GM12878 (cell line): ENCODE measurements at regions not wholly inside any gene's neighbourhood (a gene's known extent, or its start where the extent isn't known, plus 50 kb on each side); places are given as distances from the start of the nearest gene placed in this dataset.

Experiments used
- CHD2 ChIP-seq: IDR thresholded peaks from 2 replicates; pipeline ENCODE4 v1.6.1; 2011; ENCODE audit warnings: low read depth, low read length, improper control_type of control experiment, borderline replicate concordance
- TF ChIP-seq, protein P1 (sequence below), 3 experiments: IDR thresholded peaks in 2 of 3; conservative IDR thresholded peaks in 1 of 3; 2 replicates each; pipeline ENCODE4 v1.5.1; 2011; ENCODE audit warnings: low read depth in 3 of 3, low read length in 3 of 3, mild to moderate bottlenecking in 3 of 3, control low read depth in 2 of 3, moderate library complexity in 2 of 3, inconsistent platforms in 1 of 3, mixed read lengths in 1 of 3; ENCODE audit not compliant: control insufficient read depth in 2 of 3, insufficient read depth in 1 of 3; ENCODE audit errors: extremely low read depth in 1 of 3

DNA sequence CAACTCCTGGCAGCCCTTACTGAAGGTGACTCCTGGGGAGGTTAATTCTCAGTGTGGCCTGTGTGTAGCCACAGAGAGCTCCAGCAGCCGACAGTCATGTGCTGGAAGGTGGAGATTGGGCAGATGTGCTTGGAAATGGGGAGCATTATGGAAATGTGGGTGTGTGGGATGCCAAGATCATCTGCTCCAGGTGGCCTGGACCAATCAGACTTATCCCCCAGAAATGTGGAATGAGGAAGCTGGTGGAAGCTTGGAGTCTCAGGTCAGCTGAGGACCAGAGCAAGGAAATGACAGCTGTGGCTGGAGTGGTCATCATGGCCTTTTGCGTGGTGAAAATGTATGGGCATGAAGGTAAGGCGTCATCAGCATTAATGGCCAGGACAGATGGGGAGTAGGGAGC is 234.0 kb downstream of the MIAT start:
- TF ChIP-seq, protein P1, sequence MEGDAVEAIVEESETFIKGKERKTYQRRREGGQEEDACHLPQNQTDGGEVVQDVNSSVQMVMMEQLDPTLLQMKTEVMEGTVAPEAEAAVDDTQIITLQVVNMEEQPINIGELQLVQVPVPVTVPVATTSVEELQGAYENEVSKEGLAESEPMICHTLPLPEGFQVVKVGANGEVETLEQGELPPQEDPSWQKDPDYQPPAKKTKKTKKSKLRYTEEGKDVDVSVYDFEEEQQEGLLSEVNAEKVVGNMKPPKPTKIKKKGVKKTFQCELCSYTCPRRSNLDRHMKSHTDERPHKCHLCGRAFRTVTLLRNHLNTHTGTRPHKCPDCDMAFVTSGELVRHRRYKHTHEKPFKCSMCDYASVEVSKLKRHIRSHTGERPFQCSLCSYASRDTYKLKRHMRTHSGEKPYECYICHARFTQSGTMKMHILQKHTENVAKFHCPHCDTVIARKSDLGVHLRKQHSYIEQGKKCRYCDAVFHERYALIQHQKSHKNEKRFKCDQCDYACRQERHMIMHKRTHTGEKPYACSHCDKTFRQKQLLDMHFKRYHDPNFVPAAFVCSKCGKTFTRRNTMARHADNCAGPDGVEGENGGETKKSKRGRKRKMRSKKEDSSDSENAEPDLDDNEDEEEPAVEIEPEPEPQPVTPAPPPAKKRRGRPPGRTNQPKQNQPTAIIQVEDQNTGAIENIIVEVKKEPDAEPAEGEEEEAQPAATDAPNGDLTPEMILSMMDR (IDR thresholded peaks at IDR 0.05 in 2 of 3, conservative IDR thresholded peaks at IDR 0.05 in 1 of 3; ENCODE audit: control insufficient read depth in 2 of 3, extremely low read depth in 1 of 3, insufficient read depth in 1 of 3, low read depth in 3 of 3, low read length in 3 of 3), result no peak
- no peak for TF ChIP-seq CHD2
